ENCODE measurements at regions not wholly inside any gene's neighbourhood (a gene's known extent, or its start where the extent isn't known, plus 50 kb on each side); places are given as distances from the start of the nearest gene placed in this dataset.

DNA sequence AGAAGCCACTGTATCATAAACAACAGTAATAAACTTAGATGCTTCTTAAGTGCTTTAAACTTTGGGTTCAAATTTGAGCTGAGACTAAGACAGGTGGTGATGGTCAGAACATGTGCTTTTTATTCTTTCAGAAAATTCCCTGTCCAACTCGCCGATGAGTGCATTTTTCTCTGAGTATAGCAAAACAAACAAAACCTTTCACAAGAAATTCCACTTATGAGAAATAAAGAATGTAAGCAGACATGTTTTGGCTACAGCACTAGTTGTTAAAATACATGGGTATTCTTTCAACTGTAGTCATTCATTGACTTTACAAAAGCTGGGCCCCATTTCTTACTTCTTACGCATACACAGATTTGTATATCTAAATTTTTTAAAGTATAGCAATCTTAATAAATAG is 125.6 kb downstream of the SPRY2 start:
- in situ Hi-C loops (cut with MboI; ENCODE audit: low sequenced_read_pairs) = loop anchor here (10.0 kb wide), 1 partner anchor 119 kb away; no protein-coding TSS in a partner anchor
- ATAC-seq (ENCODE audit: low read depth) = peak; percentile 88

More for the DNA sequence above, 125.6 kb downstream of the SPRY2 start:
- Histone ChIP-seq H3K56ac (ENCODE audit: extremely low read depth, insufficient read depth, low read length) (no peak overlapping the region), H2BK120ac (ENCODE audit: low read depth, low read length) (no peak overlapping the region), H3K18ac (ENCODE audit: low read depth, low read length) (peak overlapping the region; percentile 10; the same call in 1 of the 2 replicates), H3K9ac (ENCODE audit: low read depth, low read length) (no peak overlapping the region), H3K9me1 (ENCODE audit: insufficient read depth, low read length) (0 out of 2 replicates have a peak, but pooled peaks cover 10% of the 10 kb centered on the region), H3K27me3 (ENCODE audit: control insufficient read depth, insufficient read depth, low read length) (no peaks in the 10 kb centered on the region), H4K8ac (ENCODE audit: low read depth in 2 of 2, low read length in 2 of 2) (no peak overlapping the region), H2BK20ac (ENCODE audit: low read depth, low read length) (0 out of 2 replicates have a peak overlapping the region, but pooled peaks have one; percentile 20), H3K4me2 (ENCODE audit: low read depth, low read length) (no peak overlapping the region; the same call in 1 of the 2 replicates), H3K23ac (ENCODE audit: low read depth, low read length) (no peak overlapping the region), H4K5ac (ENCODE audit: low read depth, low read length) (no peak overlapping the region), H3K36me3 (ENCODE audit: control insufficient read depth, insufficient read depth, low read length) (no peaks in the 10 kb centered on the region), H4K20me1 (ENCODE audit: insufficient read depth, low read length) (no peaks in the 10 kb centered on the region), H2BK5ac (ENCODE audit: low read depth, low read length, poor library complexity, severe bottlenecking) (peak overlapping the region; percentile 71), H3K4ac (ENCODE audit: low read depth, low read length) (no peak overlapping the region), H2AK5ac (ENCODE audit: low read depth, low read length) (no peak overlapping the region), H2BK15ac (ENCODE audit: low read depth, low read length) (no peak overlapping the region), H3K27ac (ENCODE audit: insufficient read depth, low read length) (no peak overlapping the region), H2AFZ (replicated peaks; ENCODE audit: low read length, poor library complexity) (no peak overlapping the region), H3K4me3 (ENCODE audit: insufficient read depth, low read depth, low read length) (no peak overlapping the region), H4K91ac (ENCODE audit: insufficient read depth, low read depth, low read length) (no peak overlapping the region), H3K4me1 (ENCODE audit: control insufficient read depth, insufficient read depth, low read length) (peaks cover 9% of the 10 kb centered on the region), H2AK9ac (replicated peaks; ENCODE audit: low read depth, low read length, poor library complexity) (no peak overlapping the region), H3K9me3 (ENCODE audit: control insufficient read depth, insufficient read depth, low read length) (no peaks in the 10 kb centered on the region), H3K79me1 (ENCODE audit: low read depth in 1 of 2, low read length in 2 of 2) (no peaks in the 10 kb centered on the region), H3K14ac (replicated peaks; ENCODE audit: low read depth, low read length) (no peak overlapping the region)
- no CpG with 5 or more reads among the region's 3 CpGs for WGBS, 2 experiments (ENCODE audit: extremely low coverage in 2 of 2, insufficient read length in 1 of 2)
- dilution Hi-C loops (cut with HindIII; ENCODE audit: low sequenced_read_pairs, unreplicated experiment) (no loop called here), intact Hi-C loops (cut with micrococcal nuclease) (loop anchor here (1.0 to 10.0 kb wide), 3 partner anchors 171 to 438 kb away; no protein-coding TSS in a partner anchor)
- CTCF ChIA-PET = no interaction called here
- TF ChIP-seq MXI1 (IDR thresholded peaks at IDR 0.05; ENCODE audit: borderline replicate concordance, low read depth, low read length) (peak; percentile 61), SMC3 (IDR thresholded peaks at IDR 0.05; ENCODE audit: low read depth, low read length) (no peak), NFE2L2 (IDR thresholded peaks at IDR 0.05; ENCODE audit: low read depth, low read length) (no peak), RCOR1 (IDR thresholded peaks at IDR 0.05; ENCODE audit: insufficient replicate concordance, low read length) (no peak), FOS (IDR thresholded peaks at IDR 0.05; ENCODE audit: low read depth, low read length) (peak; percentile 20; the same call in 1 of the 2 replicates), BHLHE40 (IDR thresholded peaks at IDR 0.05; ENCODE audit: low read depth, low read length) (0 out of 2 replicates have a peak, but pooled peaks have one; percentile 11), CEBPB (IDR thresholded peaks at IDR 0.05; ENCODE audit: low read depth, low read length) (peak; percentile 60; the same call in 1 of the 2 replicates), MAFK (IDR thresholded peaks at IDR 0.05; ENCODE audit: low read depth, low read length) (no peak), CHD1 (IDR thresholded peaks at IDR 0.05; ENCODE audit: low read depth, low read length) (no peak), POLR2A (IDR thresholded peaks at IDR 0.05; ENCODE audit: low read depth, low read length) (no peak), RFX5 (IDR thresholded peaks at IDR 0.05; ENCODE audit: low read depth, low read length) (no peak), RAD21 (IDR thresholded peaks at IDR 0.05; ENCODE audit: low read length) (0 out of 2 replicates have a peak, but pooled peaks have one; percentile 2), MAZ (IDR thresholded peaks at IDR 0.05; ENCODE audit: borderline replicate concordance, low read depth, low read length) (no peak)
- TF ChIP-seq, protein P1, sequence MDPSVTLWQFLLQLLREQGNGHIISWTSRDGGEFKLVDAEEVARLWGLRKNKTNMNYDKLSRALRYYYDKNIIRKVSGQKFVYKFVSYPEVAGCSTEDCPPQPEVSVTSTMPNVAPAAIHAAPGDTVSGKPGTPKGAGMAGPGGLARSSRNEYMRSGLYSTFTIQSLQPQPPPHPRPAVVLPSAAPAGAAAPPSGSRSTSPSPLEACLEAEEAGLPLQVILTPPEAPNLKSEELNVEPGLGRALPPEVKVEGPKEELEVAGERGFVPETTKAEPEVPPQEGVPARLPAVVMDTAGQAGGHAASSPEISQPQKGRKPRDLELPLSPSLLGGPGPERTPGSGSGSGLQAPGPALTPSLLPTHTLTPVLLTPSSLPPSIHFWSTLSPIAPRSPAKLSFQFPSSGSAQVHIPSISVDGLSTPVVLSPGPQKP (IDR thresholded peaks at IDR 0.05; ENCODE audit: borderline replicate concordance, low read depth, low read length) = no peak
- TF ChIP-seq, protein P2, sequence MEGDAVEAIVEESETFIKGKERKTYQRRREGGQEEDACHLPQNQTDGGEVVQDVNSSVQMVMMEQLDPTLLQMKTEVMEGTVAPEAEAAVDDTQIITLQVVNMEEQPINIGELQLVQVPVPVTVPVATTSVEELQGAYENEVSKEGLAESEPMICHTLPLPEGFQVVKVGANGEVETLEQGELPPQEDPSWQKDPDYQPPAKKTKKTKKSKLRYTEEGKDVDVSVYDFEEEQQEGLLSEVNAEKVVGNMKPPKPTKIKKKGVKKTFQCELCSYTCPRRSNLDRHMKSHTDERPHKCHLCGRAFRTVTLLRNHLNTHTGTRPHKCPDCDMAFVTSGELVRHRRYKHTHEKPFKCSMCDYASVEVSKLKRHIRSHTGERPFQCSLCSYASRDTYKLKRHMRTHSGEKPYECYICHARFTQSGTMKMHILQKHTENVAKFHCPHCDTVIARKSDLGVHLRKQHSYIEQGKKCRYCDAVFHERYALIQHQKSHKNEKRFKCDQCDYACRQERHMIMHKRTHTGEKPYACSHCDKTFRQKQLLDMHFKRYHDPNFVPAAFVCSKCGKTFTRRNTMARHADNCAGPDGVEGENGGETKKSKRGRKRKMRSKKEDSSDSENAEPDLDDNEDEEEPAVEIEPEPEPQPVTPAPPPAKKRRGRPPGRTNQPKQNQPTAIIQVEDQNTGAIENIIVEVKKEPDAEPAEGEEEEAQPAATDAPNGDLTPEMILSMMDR (conservative IDR thresholded peaks at IDR 0.05; ENCODE audit: low read depth, low read length) = no peak
- TF ChIP-seq, protein P3, sequence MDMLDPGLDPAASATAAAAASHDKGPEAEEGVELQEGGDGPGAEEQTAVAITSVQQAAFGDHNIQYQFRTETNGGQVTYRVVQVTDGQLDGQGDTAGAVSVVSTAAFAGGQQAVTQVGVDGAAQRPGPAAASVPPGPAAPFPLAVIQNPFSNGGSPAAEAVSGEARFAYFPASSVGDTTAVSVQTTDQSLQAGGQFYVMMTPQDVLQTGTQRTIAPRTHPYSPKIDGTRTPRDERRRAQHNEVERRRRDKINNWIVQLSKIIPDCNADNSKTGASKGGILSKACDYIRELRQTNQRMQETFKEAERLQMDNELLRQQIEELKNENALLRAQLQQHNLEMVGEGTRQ (IDR thresholded peaks at IDR 0.05; ENCODE audit: low read depth, low read length) = no peak
- POLR2A ChIA-PET (ENCODE audit: unreplicated experiment) = no interaction called here
- BruUV-seq (replicated peaks) = no TSS peak
- DNase-seq = peak; percentile 87

Data from IMR-90 (cell line).